ENCODE measurements at regions not wholly inside any gene's neighbourhood (a gene's known extent, or its start where the extent isn't known, plus 50 kb on each side); places are given as distances from the start of the nearest gene placed in this dataset.
"Not testable (repeated sequence)": the region's sequence is repeated elsewhere in the genome, so short reads cannot be mapped to it uniquely, and the experiment has no call there.

DNA sequence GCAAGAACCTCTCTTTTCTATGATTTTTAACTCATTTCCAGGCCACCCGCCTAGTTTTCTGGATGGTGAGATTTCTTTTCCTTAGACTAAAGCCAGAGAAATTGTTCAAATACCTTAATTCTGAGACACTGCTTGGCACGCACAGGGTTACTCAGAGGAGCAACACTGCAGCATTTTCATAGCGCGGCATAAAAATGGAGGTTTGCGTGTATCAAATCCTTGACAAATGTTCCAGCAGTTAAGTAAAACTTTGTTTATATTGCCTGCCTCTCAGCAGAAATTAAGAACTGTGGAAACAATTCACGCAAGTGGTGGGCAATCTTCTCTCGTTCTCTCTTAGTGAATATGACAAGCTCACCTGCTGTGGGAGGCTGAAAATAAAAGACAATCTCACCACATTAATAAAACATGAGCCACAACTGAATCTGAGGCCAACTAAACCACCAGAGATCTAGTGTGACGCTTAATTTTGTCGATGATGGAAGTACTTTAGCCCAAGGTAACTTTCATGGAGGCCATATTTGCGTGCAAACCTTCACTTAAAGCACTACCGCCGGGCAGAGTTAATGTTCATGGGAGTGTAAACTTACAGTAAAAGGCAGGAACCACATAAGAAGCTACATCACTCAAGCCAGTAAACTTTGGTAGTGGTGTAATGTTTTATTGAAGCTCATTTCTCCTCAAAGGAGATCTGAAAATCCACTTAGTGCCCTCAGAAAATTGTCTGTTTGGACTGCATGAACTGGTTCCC is 894.8 kb upstream of the EPHA5 start:
- no peak for DNase-seq (ENCODE audit: low read depth in 2 of 3, low spot score in 2 of 3)

GRCh38 chr4:66562276-66562806 is 892.1 kb upstream of the EPHA5 start:
- no peak for DNase-seq (ENCODE audit: low read depth in 2 of 3, low spot score in 2 of 3)

- not testable (repeated sequence) for DNase-seq (ENCODE audit: low read depth in 2 of 3, low spot score in 2 of 3)
Measured at GRCh38 chr4:66561465-66562053, 891.3 kb upstream of the EPHA5 start.

- DNase-seq (ENCODE audit: low read depth in 2 of 3, low spot score in 2 of 3) = no peak
Measured at GRCh38 chr4:66558651-66559050, 888.4 kb upstream of the EPHA5 start.

DNA sequence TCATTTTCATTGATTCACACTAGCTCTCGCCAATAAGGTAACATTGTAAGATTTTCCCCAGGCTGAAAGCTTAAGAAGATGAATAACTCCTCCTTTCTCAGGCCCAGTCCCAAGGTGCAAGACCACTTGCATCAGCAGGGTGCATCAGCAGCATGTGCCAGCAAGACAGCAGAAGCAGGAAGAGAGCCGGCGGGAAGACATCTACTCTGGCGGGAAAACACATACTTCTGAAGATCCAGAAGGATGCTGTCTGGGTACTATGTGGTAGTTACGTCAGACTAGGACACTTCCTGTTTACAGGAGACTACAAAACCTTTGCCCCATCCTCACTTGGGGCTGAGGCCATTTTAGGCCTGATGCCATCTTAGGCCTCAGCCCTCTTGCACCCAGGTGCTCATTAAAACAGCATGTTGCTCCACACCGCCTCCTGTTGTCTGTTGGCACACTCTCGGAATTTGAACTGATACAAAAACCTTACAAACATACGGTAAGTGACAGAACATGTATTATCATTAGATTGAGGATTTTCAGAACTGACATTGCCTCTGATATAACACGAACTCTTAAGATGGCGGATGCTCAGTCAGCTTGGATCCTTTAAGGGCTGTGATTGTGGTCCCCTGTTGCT is 886.5 kb upstream of the EPHA5 start:
- DNase-seq (ENCODE audit: low read depth in 2 of 3, low spot score in 2 of 3) = no peak

DNA sequence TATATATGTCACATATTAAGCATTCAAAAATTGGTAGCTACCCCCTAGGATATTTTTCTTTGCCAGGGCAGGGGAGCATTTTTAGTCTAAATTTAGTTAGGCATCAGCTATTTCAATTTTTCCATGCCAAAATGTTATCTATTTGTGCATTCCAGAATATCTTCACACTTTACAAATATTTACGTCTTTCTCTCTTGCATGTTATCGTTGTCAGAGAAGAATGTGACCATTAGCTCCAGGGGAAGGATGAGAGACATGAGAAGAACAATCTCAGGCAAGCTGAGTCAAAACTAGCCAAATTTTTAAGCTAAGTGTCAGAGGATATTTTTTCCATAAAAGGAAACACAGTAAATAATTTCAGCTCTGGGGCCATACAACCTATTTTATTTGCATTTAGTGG is 885.0 kb upstream of the EPHA5 start:
- DNase-seq (ENCODE audit: low read depth in 2 of 3, low spot score in 2 of 3) = no peak

GRCh38 chr4:66554826-66555225 is 884.5 kb upstream of the EPHA5 start:
- no peak for DNase-seq (ENCODE audit: low read depth in 2 of 3, low spot score in 2 of 3)

DNA sequence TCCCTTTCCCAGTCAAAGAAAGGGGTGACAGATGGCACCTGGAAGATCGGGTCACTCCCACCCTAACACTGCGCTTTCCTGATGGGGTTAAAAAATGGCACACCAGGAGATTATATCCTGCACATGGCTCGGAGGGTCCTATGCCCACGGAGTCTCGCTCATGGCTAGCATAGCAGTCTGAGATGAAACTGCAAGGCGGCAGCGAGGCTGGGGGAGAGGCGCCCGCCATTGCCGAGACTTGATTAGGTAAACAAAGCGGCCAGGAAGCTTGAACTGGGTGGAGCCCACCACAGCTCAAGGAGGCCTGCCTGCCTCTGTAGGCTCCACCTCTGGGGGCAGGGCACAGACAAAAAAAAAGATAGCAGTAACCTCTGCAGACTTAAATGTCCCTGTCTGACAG is 875.0 kb upstream of the EPHA5 start:
- not testable (repeated sequence) for DNase-seq (ENCODE audit: low read depth in 2 of 3, low spot score in 2 of 3)

- DNase-seq (ENCODE audit: low read depth in 2 of 3, low spot score in 2 of 3) = no peak
Measured at GRCh38 chr4:66544281-66544680, 874.0 kb upstream of the EPHA5 start.

- DNase-seq (ENCODE audit: low read depth in 2 of 3, low spot score in 2 of 3) = no peak
Measured at GRCh38 chr4:66539745-66540144, 869.5 kb upstream of the EPHA5 start.

DNA sequence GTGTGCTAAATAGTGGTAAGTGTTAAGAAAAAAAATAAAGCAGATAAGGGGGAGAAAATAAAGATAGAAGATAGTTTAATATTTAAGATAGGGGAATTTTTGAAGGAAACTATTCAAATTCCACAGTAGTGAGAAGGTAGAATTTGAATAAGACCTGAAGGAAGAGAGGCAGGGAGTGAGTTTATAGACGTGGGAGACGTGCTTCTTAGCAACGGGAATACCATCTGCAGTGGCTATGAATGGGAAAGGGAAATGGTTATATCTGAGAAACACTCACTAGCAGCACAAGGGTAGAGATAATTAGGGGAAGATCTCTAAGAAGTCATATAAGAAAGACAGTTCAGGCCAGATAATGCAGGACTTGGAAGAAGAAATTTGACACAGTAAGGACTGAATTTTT is 854.5 kb upstream of the EPHA5 start:
- DNase-seq (ENCODE audit: low read depth in 2 of 3, low spot score in 2 of 3) = no peak

DNA sequence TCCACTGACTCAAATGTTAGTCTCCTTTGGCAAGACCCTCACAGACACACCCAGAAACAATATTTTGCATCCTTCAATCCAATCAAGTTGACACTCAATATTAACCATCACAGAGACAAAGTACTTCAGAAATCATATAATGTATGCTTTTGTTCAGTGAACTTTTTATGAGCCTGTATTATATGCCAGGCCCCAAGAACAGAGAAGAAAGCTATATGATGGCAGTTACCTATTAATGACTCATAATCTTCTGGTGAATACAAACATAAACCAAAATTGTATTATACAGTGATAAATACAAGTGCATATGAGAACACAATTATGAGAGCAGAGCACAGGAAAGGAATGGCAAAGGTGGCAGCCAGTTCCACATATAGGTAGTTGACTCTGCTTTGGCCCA is 852.0 kb upstream of the EPHA5 start:
- DNase-seq (ENCODE audit: low read depth in 2 of 3, low spot score in 2 of 3) = no peak

DNA sequence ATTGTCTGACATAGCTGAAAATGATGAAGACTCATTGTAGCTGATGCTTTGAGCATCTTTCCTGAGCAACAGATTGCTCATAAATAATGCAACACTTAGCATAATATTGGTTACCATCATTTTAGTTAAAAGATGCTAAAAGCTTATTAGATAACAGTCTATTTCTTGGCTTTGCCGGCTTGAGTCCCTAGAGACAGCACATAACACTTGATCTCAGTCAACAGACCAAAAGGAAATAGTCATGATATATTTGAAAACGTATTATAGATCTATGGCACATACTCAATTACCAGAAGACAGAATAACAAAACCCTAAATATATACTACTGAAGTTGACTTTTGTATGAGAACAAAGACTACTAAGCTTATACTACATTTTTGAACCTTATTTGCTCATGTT is 846.7 kb upstream of the EPHA5 start:
- DNase-seq (ENCODE audit: low read depth in 2 of 3, low spot score in 2 of 3) = no peak

DNA sequence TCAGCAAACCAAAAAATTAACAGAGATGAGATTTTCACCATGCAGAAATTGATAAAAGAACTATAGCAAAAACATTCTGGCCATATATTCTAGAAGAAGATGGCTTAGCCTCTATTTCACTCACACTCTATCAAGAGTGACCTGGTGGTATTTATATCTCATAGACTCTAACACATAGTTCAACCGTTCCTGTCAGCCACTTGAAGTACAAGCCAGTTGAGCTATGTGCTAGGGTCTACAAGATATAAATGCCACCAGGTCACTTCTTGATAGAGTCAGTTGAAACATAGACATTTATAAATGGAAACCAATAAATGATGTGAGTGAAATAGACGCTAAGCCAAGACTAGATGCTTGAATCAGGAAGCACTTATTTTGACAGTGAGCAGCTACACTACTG is 836.7 kb upstream of the EPHA5 start:
- no peak for DNase-seq (ENCODE audit: low read depth in 2 of 3, low spot score in 2 of 3)

DNA sequence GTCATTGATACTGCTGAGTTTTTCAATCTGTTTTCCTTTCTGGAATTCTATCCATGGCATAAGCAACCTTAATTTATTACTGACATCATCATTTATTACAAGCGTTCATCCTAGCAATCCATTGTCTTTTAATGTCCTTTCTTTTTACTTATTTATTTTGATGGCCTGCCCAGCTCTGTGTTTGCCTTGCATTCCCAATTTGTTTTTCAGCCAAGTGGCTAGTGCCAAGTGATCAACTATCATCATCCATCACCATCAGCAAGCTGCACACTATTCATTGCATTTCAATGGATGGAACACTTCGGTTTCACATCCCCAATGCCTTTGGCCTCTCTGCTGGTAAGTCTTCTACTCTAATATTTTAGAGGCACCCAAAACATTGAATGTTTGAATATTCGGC is 831.7 kb upstream of the EPHA5 start:
- no peak for DNase-seq (ENCODE audit: low read depth in 2 of 3, low spot score in 2 of 3)

DNA sequence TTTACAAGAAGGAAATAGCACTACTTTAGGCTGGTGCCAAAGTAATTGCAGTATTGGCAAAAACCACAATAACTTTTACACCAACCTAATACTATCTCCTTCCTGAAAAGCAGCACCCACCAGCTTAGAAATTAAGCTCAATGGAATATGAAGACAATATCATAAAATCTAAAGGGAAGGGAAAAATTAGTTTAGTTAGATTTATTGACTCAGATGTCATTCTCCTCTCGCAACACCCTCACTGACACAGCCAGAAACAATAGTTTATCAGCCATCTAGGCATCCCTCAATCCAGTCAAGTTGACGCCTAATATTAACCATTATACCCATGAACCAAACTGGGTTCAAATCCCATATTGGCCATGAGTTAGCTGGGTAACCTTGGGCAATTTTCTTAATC is 820.4 kb upstream of the EPHA5 start:
- DNase-seq (ENCODE audit: low read depth in 2 of 3, low spot score in 2 of 3) = no peak

- DNase-seq (ENCODE audit: low read depth in 2 of 3, low spot score in 2 of 3) = no peak
Measured at GRCh38 chr4:66489783-66490452, 819.6 kb upstream of the EPHA5 start.

DNA sequence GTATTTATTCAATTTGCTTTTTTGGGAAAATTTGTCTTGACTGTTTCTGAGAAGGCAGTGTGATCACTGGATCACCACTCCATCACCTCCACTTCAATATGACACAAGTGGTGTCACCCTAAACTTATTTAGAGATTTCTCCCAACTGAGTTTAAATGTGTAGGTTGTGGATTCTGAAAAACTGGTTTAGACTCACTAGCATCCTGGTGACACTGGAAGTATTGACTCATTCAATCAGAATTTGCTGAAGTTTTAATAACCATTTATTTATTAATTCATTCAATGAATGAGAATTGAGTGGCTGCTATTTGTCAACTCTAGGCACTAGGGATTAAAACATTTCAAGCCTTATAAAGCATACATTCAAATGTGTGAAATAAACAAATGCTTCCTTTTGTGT is 819.1 kb upstream of the EPHA5 start:
- no peak for DNase-seq (ENCODE audit: low read depth in 2 of 3, low spot score in 2 of 3)

DNA sequence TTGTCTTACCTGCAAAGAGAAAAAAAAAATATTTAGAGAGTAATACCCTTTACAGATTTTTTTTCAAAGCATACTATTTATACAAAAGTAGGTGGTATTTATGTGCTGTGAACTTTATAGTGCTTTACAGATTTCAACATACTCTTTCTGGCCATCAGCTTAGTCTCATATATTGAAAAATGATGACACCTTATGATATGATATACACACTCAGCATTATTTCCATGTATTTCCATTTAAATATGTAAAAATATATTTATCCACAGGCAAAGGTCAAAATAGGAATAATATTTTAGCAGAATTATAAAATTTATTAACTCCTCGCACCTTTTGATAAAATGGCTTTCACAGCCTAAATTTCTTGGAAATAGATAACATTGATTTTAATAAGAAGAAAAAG is 815.8 kb upstream of the EPHA5 start:
- no peak for DNase-seq (ENCODE audit: low read depth in 2 of 3, low spot score in 2 of 3)

GRCh38 chr4:66482186-66482585 is 811.9 kb upstream of the EPHA5 start:
- DNase-seq (ENCODE audit: low read depth in 2 of 3, low spot score in 2 of 3) = no peak

GRCh38 chr4:66475596-66475995 is 805.3 kb upstream of the EPHA5 start:
- DNase-seq (ENCODE audit: low read depth in 2 of 3, low spot score in 2 of 3) = no peak

DNA sequence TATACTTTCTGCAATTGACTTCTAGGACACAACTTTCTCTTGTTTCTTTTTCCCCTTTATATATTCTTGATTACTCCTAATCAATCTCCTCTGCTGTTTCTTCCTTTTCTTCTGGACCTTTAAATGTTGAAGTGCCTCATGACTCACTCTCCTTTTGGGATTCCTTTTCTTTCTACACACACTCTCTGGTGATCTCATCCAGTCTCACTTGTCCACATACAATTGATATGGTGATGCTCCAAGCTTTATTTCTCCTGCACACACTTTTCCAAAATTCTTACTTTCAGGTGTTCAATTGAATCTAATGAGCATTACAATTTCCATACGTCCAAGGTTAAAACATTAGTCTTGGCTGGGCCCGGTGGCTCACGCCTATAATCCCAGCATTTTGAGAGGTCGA is 794.8 kb upstream of the EPHA5 start:
- no peak for DNase-seq (ENCODE audit: low read depth in 2 of 3, low spot score in 2 of 3)

Data from activated CD8-positive, alpha-beta memory T cell treated with anti-CD3 and anti-CD28 coated beads for 48 hours (primary cell).